Aorta (tissue), 5 donors: ENCODE measurements at regions not wholly inside any gene's neighbourhood (a gene's known extent, or its start where the extent isn't known, plus 50 kb on each side); places are given as distances from the start of the nearest gene placed in this dataset.

ENCODE experiments used
- ATAC-seq: fragments of 200-7000 bp; cut with Tn5 transposase; one replicate; pipeline ENCODE4 v1.9.1; 2022; ENCODE audit warnings: moderate library complexity; ENCODE audit not compliant: low FRiP score
- DNase-seq, 2 donors: peaks; one replicate each; pipeline ENCODE4 v3.0.0-alpha.2; 2020
- H3K27ac ChIP-seq, 2 donors: one replicate each; pipeline ENCODE4 v1.5.1; 2013; ENCODE audit warnings: low read length in 2 of 2, mild to moderate bottlenecking in 2 of 2, moderate library complexity in 2 of 2, control low read depth in 1 of 2, inconsistent platforms in 1 of 2, low read depth in 1 of 2
- H3K27me3 ChIP-seq, 2 donors: one replicate each; pipeline ENCODE4 v1.6.1; 2013; ENCODE audit warnings: control low read depth in 1 of 2, low read length in 1 of 2, mild to moderate bottlenecking in 1 of 2, moderate library complexity in 1 of 2; ENCODE audit not compliant: insufficient read depth in 2 of 2, control insufficient read depth in 1 of 2
- H3K36me3 ChIP-seq, 2 donors: one replicate each; pipeline ENCODE4 v1.6.1; 2013; ENCODE audit warnings: control low read depth in 1 of 2, low read length in 1 of 2, mild to moderate bottlenecking in 1 of 2; ENCODE audit not compliant: insufficient read depth in 2 of 2, control insufficient read depth in 1 of 2
- H3K4me1 ChIP-seq, 2 donors: one replicate each; pipeline ENCODE4 v1.6.1; 2013; ENCODE audit warnings: low read length in 2 of 2, control low read depth in 1 of 2, mild to moderate bottlenecking in 1 of 2, moderate library complexity in 1 of 2; ENCODE audit not compliant: insufficient read depth in 2 of 2, control insufficient read depth in 1 of 2
- H3K4me3 ChIP-seq, 2 donors: one replicate each; pipeline ENCODE4 v1.5.1; 2013; ENCODE audit warnings: low read length in 2 of 2, control low read depth in 1 of 2, mild to moderate bottlenecking in 1 of 2
- H3K9me3 ChIP-seq: one replicate; pipeline ENCODE4 v1.6.1; 2013; ENCODE audit warnings: mild to moderate bottlenecking, low read length; ENCODE audit not compliant: control insufficient read depth
- WGBS, 2 donors: extraction: QIAGEN DNeasy Blood & Tissue Kit; methylation state at CpG; one replicate each; pipeline ENCODE4 v1.1.7; 2013; 5-methylcytosine and 5-hydroxymethylcytosine counted together
- intact Hi-C, 2 donors: fragments of 100-400 bp; cut with DNase I; formaldehyde crosslinking; loops; one replicate each; pipeline versions ENCODE4 v1.14.2 to v1.15.0; 2022
- donor health status: healthy with polysubstance abuse.
- donor health status: Bipolar disorder and iron deficiency.
- donor health status: DM: no; HTN: no; CAD: no.
- donor health status: DM: no; HTN: no; CAD: no.
- donor health status: DM: yes; HTN: yes; CAD: no.

- 97 to 99% methylated on average over 3 of the region's 3 CpGs for WGBS, 2 donors
- H3K36me3 ChIP-seq = no peaks in the 10 kb centered on the region
- H3K27me3 ChIP-seq = no peaks in the 10 kb centered on the region
- ATAC-seq (no peak), DNase-seq (no peak)
- no peak overlapping the region for H3K27ac ChIP-seq
- intact Hi-C loops = no loop called here
- H3K4me3 ChIP-seq = no peak overlapping the region
- peaks cover 0 to 2% of the 10 kb centered on the region in 2 donors for H3K4me1 ChIP-seq
- H3K9me3 ChIP-seq = no peaks in the 10 kb centered on the region
Measured at GRCh38 chr6:132244744-132245143, 156.5 kb downstream of the MOXD1 start.

- no peak for DNase-seq
- no peaks in the 10 kb centered on the region for H3K9me3 ChIP-seq
- H3K4me1 ChIP-seq = no peaks in the 10 kb centered on the region
- H3K27me3 ChIP-seq = no peaks in the 10 kb centered on the region
- H3K36me3 ChIP-seq = no peaks in the 10 kb centered on the region
- no peak overlapping the region for H3K27ac ChIP-seq
- no peak for ATAC-seq
- WGBS, 2 donors = 66% methylated on average over 3 of the region's 3 CpGs
- H3K4me3 ChIP-seq = no peak overlapping the region
- intact Hi-C loops = no loop called here
Measured at GRCh38 chr6:132236744-132237143, 164.5 kb downstream of the MOXD1 start.

- H3K9me3 ChIP-seq = no peaks in the 10 kb centered on the region
- no peak overlapping the region for H3K27ac ChIP-seq
- no peak overlapping the region for H3K4me3 ChIP-seq
- H3K4me1 ChIP-seq = no peaks in the 10 kb centered on the region
- H3K36me3 ChIP-seq = no peaks in the 10 kb centered on the region
- ATAC-seq (no peak), DNase-seq (no peak)
- no peaks in the 10 kb centered on the region for H3K27me3 ChIP-seq
- WGBS, 2 donors = 14 to 44% methylated on average over 1 of the region's 1 CpG
- intact Hi-C loops = no loop called here
Measured at GRCh38 chr6:132236281-132236680, 165.0 kb downstream of the MOXD1 start.

- H3K27ac ChIP-seq = no peak overlapping the region
- intact Hi-C loops = no loop called here
- no peaks in the 10 kb centered on the region for H3K4me1 ChIP-seq
- H3K36me3 ChIP-seq = no peaks in the 10 kb centered on the region
- no peaks in the 10 kb centered on the region for H3K9me3 ChIP-seq
- no peaks in the 10 kb centered on the region for H3K27me3 ChIP-seq
- H3K4me3 ChIP-seq = no peak overlapping the region
- DNase-seq = no peak
- no peak for ATAC-seq
- 38 to 46% methylated on average over 2 of the region's 2 CpGs for WGBS, 2 donors
Measured at GRCh38 chr6:132235596-132236280, 165.5 kb downstream of the MOXD1 start.

GRCh38 chr6:132234356-132234755 is 166.9 kb downstream of the MOXD1 start:
- Histone ChIP-seq H3K27me3 (no peaks in the 10 kb centered on the region), H3K36me3 (no peaks in the 10 kb centered on the region), H3K9me3 (no peaks in the 10 kb centered on the region), H3K4me3 (no peak overlapping the region), H3K4me1 (no peaks in the 10 kb centered on the region), H3K27ac (no peak overlapping the region)
- intact Hi-C loops = no loop called here
- WGBS, 2 donors = 96 to 97% methylated on average over 2 of the region's 2 CpGs
- ATAC-seq (no peak), DNase-seq (no peak)

- DNase-seq (no peak), ATAC-seq (no peak)
- Histone ChIP-seq H3K27me3 (no peaks in the 10 kb centered on the region), H3K36me3 (no peaks in the 10 kb centered on the region), H3K4me1 (no peaks in the 10 kb centered on the region), H3K27ac (no peak overlapping the region), H3K9me3 (no peaks in the 10 kb centered on the region), H3K4me3 (no peak overlapping the region)
- intact Hi-C loops = no loop called here
- 66 to 68% methylated on average over 4 of the region's 4 CpGs for WGBS, 2 donors
Measured at GRCh38 chr6:132231121-132231884, 170.0 kb downstream of the MOXD1 start.

GRCh38 chr6:132228894-132229293 is 172.4 kb downstream of the MOXD1 start:
- DNase-seq (no peak), ATAC-seq (no peak)
- H3K27ac ChIP-seq = no peak overlapping the region
- no peak overlapping the region for H3K4me3 ChIP-seq
- 67 to 72% methylated on average over 1 of the region's 1 CpG for WGBS, 2 donors
- H3K9me3 ChIP-seq = no peaks in the 10 kb centered on the region
- no peaks in the 10 kb centered on the region for H3K27me3 ChIP-seq
- no peaks in the 10 kb centered on the region for H3K4me1 ChIP-seq
- intact Hi-C loops = no loop called here
- no peaks in the 10 kb centered on the region for H3K36me3 ChIP-seq

GRCh38 chr6:132227904-132228303 is 173.4 kb downstream of the MOXD1 start:
- no peak for DNase-seq
- no peaks in the 10 kb centered on the region for H3K4me1 ChIP-seq
- ATAC-seq = peak; percentile 70
- H3K4me3 ChIP-seq = no peak overlapping the region
- H3K36me3 ChIP-seq = no peaks in the 10 kb centered on the region
- no peaks in the 10 kb centered on the region for H3K9me3 ChIP-seq
- H3K27me3 ChIP-seq = no peaks in the 10 kb centered on the region
- intact Hi-C loops = no loop called here
- H3K27ac ChIP-seq = no peak overlapping the region

- 65 to 68% methylated on average over 3 of the region's 3 CpGs for WGBS, 2 donors
- Histone ChIP-seq H3K36me3 (no peaks in the 10 kb centered on the region), H3K27ac (no peak overlapping the region), H3K4me1 (no peaks in the 10 kb centered on the region), H3K4me3 (no peak overlapping the region), H3K27me3 (no peaks in the 10 kb centered on the region), H3K9me3 (no peaks in the 10 kb centered on the region)
- intact Hi-C loops = loop anchor here in 1 of 2 donors (5.0 kb wide), 1 partner anchor 138 kb away; no protein-coding TSS in a partner anchor
- ATAC-seq (no peak), DNase-seq (no peak)
Measured at GRCh38 chr6:132224943-132225342, 176.3 kb downstream of the MOXD1 start.
